DMS153 treated with DMSO at 0.1 percent for 48 hours (cell line): ENCODE measurements at regions not wholly inside any gene's neighbourhood (a gene's known extent, or its start where the extent isn't known, plus 50 kb on each side); places are given as distances from the start of the nearest gene placed in this dataset.
"Not testable (repeated sequence)": the region's sequence is repeated elsewhere in the genome, so short reads cannot be mapped to it uniquely, and the experiment has no call there.

ENCODE experiments used
- DNase-seq: peaks from one replicate; lab custom pipeline; 2025; ENCODE audit not compliant: unreplicated experiment; lab: John Stamatoyannopoulos, UW

DNA sequence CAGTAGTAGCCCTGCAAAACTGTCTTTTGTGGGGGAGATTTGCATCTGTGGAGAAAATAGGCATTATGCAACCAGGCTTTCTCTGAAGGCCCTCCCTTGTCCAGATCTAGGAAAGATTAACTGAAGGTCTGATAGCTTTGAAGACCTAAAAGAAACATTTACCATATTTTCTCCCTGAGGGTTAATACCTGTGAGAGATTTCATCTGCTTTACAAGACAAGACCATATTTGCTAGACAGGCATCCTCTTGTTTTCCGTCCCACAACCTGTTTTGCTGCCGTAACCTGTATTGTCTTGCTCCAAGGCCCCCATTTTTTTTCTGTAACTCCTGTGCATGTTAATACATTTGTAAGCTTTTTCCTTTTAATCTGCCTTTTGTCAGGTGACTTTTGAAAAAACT, 1985.2 kb upstream of the CDH9 start:
- DNase-seq: no peak

DNA sequence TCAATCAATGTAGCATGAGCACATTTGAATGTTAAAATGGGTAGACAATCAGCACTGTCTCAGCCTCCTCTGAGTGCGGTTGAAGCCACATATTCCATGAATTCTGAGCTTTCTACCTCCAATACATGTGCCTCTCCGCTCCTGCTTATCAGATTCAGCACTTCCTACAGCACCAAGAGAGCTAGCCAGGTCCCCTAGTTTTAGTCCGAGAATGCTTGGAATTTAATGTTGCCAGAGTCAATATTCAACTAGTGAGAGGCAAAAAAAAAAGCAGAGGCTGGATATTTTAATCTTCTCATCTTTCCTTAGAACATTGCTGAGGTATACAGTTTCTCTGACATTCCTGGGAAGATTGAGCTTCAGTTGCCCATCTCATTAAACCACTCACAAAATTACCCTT, 1979.1 kb upstream of the CDH9 start:
- no peak for DNase-seq

DNA sequence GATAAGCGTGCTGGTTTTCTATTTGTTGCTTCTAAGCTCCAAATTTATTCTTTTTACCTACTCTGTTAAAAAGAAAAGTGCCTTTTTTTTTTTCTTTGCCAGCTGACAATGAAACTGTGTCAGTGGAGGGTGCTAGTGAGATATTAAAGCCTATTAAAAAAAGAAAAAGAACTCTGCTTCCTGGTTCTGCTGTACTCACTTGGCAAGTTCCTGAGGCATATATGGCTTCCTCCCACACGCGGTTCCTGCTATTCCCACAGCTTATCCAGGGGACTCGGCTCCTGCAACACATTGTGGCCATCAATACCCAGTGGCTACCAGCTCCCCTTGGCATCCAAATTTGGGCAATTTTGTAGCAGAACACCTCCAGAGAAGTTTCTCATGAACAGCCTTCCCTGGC, 1977.7 kb upstream of the CDH9 start:
- DNase-seq: no peak

DNA sequence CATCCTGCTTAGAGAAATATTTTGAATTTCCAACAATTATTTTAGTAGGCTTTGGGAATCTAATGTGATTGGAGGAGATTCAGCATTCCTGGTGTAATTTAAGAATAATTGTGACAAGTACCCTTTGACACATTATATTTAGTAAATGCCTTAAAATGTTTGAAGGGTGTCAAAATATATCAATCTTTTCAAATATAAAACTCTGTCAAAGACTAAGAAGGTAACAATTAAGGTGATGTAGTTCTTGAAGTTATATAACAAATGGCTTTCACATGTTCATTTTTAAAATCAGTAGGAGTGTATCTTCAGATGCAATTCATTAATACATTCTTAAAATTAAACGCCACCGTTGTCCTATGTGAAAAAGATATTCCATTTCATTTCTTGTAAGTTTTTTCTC, 1977.1 kb upstream of the CDH9 start:
- DNase-seq: no peak

DNA sequence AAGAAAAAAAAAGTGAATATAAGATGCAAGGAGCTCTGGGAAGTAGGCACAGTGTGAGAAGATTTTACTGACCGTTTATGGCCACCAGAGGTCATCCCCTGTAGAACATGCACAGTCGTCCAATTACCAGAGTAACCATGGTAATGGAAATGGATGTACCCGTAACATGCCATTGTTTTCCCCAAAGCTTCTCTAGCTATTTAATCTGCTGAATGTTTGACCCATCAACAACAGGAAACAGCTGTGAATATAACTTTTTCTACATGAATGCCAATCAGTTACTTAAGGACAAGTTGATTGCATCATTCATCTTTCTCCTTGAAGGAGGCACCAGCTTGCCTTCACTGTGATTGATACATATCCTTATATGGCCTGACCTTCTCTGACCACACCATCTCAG, 1967.0 kb upstream of the CDH9 start:
- DNase-seq: no peak

DNA sequence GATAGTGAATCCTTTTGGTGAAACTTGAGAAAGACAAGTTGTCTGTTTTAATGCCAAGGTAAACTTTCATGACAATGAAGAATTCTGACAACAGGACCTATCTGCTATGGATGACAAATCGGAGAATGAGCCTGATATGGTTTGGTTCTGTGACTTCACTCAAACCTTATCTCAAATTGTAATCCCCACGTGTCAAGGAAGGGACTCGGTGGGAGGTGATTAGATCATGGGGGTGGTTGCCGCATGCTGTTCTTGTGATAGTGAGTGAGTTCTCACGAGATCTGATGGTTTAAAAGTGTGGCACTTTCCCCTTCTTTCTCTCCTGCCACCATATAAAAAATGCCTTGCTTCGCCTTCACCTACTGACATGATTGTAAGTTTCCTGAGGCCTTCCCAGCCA, 1964.1 kb upstream of the CDH9 start:
- DNase-seq: no peak

DNA sequence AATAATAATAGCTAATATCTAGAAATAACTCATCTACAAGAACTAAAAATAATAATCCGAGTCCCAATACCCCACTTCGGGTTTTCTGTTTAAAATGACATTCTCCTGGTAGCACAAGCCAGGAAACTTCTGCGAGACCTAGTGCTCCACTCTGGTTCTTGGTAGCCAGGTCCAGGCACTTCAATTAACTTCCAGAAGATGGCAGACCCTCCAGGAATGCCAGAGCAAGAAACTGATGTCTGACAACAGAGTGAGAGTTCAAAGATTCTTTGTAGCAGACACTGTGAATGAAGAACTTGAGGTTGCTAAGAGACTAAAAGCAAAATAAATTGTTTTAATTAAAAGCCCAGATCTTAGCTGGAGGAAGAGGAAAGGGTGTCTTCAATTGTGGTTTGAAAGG, 1963.3 kb upstream of the CDH9 start:
- no peak for DNase-seq

DNA sequence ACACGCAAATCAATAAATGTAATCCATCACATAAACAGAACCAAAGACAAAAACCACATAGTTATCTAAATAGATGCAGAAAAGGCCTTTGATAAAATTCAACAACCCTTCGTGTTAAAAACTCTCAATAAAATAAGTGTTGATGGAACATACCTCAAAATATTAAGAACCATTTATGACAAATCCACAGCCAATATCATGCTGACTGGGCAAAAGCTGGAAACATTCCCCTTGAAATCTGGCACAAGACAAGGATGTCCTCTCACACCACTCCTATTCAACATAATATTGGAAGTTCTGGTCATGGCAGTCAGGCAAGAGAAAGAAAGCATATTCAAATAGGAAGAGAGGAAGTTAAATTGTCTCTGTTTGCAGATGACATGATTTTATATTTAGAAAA, 1946.3 kb upstream of the CDH9 start:
- DNase-seq: no peak

DNA sequence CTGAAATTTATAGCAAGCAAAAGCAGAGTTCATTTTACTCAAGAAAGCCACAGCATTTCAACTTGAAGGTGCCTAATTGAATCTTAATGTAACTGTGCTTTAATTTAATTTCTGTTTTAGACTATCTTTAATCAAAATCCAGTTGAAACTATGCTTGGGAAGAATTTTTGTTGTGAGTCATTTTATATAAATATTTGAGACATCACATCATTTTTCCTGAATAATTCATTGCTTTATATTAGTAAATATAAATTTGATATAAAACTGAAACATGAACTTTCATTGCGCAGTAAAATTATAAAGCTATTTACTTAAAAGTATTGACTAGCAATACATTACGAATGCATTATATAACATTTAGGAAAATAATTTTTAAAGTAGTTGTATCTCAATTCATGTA, 1937.1 kb upstream of the CDH9 start:
- DNase-seq: no peak

DNA sequence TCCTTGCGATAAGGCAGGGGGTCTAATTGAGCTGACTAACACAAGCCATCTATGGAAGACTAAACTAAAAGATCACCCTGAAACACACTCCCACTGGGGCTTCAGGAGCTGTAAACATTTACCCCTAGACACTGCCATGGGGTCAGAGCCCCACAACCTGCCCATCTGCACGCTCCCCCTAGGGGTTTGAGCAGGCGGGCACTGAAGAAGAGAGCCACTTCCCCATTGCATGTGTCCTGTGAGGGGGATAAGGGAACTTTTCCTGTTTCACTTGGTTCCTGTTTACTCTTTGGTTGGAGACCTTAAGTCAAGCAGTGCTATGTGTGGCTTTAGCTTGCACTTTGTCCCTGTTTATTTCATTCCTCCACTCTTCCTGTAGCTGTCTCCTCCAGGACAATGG, 1929.5 kb upstream of the CDH9 start:
- no peak for DNase-seq

DNA sequence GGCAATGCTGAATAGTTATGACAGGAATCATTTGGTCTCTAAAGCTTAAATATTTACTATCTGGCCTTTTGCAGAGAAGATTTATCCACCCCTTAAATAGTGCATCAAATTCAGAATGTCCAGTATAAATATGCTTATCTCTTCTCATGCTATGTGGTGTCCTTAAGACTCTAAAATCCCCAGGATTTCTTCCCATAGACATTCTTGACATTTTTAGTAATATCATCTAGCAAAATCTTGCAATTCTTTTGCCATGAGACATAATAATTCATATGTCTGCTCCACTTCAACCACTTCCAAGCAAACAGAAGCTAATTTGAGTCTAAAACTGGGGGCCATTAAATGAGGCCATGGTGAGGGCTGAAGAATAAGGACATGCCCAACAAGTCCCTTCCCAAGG, 1923.4 kb upstream of the CDH9 start:
- DNase-seq: no peak

DNA sequence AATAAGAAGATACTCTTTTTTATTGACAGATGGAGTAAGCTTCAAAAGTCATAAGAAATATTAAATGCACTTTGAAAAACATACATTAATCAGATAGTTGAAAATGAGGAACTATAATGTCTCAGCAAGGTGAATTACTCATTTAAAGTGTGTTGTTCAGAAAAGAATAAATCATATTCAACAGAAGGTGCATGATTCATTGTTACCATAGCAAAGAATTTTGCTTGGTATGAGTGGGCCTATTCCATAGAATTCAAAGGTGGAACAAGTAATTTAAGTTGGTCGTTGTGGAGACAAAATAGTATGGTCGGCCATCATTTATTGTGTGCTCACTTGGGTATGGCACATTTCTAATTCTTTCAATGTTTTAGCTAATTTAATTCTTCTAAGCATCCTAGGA, 1920.2 kb upstream of the CDH9 start:
- DNase-seq: no peak

DNA sequence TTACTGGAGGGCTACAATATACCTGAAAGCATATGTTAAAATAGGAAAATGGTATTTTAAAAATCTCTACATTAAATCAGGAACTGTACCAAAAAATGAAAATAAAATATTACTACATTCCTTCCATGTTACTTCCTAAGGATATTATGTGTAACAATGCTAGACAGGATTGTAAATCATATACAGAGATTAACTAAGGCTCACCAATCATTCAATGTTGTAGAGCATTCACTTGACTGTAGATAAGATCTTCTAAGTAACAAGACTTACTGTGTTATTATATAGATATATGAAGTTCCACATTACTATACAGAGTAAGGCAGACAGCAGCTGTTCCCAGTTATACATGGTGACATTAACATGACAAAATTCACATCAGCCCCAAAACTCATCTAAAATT, 1919.1 kb upstream of the CDH9 start:
- no peak for DNase-seq

DNA sequence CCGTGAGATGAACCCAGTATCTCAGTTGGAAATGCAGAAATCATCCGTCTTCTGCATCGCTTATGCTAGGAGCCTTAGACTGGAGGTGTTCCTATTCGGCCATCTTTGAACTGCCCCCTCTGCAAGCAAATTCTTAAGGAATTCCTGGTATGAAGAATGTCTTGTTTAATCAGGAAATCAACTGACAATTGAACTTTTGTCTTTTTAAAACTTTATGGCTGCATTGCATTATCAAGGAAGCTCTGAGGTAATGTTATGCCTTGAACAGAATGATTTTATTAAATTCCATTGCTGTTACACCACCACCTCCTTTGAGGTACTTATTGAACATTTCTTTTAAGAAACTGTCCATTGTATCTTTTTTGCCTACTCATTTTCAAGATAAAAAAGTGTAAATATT, 1915.7 kb upstream of the CDH9 start:
- no peak for DNase-seq

DNA sequence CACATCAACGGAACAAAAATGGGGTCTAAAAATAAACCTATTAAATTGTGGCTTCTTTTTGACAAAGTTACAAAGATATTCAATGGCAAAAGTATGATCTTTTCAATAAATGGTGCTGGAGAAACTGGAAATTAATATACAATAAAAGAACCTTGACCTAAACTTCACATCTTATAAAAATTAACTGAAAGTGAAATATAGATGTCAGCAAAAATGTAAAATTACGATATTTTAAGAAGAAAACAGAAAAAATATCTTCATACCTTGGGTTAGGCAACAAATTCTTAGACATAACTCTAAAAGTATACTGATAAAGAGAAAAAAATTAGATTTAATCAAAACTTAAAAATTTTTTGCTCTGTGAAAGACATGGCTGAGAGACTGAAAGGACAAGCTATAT, 1909.5 kb upstream of the CDH9 start:
- no peak for DNase-seq

DNA sequence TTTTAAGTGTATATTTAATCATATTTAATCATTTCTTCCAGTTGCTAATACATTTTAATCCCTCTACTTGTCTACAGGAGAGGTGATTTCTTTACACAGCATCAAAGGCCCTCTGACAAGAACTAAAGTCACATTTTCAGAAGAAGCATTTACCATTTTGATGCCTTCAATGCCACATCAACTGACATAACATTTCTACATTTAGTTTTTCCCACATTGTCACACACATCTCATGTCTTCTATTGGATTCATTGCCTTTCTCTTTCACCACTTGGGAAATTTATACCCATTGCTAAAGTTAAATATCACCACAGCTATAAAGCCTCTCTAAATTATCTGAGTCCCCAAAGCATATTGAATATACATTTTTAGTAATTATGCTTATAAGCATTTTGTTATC, 1907.5 kb upstream of the CDH9 start:
- no peak for DNase-seq

DNA sequence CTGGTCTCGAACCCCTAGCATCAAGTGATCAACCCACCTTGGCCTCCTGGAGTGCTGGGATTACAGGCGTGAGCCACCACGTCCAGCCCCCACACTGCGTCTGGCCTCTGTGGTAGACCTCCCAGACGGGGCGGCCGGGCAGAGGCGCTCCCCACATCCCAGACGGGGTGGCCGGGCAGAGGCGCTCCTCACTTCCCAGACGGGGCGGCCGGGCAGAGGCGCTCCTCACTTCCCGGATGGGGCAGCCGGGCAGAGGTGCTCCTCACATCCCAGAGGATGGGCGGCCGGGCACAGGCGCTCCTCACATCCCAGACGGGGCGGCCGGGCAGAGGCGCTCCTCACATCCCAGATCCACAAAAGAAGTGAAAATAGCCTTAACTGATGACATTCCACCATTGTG, 1891.0 kb upstream of the CDH9 start:
- not testable (repeated sequence) for DNase-seq

DNA sequence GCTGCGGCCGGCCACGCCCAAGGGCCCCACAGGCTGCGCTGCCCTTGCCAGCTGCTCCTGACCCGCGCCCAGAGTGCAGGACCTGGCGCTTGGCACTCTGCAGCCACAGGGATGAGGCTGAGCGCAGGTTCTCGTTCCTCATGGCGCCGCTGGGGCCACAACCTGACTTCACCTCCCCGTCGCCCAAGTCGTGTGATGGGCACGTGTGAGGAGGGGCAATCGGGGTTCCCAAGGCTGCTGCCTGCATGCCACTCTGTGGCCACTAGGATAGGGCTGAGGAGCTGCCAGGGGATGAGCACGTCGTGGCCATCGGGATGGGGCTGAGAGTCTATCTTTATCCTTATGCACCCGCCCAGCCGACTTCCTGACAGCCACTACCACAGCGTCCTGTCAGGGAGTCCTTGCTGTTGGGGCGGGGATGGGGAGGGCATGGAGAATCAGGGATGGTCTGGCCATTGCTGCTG, 1890.0 kb upstream of the CDH9 start:
- DNase-seq: not testable (repeated sequence)

DNA sequence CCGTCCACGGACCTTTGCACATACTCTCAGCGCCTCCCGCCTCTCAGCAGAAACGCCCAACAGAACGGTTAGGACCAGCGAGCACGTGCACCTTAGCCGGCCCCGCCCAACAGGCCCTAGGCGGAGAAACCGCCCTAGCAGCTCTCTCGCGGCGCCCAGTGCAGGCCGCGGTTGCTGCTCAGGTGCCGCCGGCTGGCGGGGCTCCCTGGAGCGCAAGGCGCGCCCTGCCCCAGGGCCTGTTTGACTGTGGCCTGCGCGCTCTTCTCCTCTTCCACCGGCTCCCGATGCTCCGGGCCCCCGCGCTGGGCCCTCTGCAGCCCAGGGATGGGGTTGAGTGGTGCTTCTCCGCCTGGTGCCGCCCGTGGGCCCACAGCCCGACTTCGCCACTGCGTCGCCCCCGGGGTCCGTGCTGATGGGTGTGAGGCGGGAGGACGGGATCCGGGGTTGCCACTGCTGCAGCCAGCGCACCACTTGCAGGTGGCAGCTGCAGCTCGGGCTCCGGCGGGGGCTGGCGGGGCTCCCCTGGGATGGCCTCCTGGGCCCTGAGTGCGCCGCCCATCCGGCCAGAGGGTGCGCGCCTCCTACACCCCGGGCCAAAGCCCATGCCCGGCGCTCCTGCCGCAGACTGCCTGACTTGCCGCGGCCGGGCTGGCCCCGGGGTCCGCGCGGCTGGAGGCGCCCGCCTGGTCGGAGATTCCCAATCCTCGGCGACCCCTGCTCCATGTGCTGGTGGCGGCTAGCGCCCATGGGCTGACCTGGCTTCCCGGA, 1889.4 kb upstream of the CDH9 start:
- DNase-seq: no peak

DNA sequence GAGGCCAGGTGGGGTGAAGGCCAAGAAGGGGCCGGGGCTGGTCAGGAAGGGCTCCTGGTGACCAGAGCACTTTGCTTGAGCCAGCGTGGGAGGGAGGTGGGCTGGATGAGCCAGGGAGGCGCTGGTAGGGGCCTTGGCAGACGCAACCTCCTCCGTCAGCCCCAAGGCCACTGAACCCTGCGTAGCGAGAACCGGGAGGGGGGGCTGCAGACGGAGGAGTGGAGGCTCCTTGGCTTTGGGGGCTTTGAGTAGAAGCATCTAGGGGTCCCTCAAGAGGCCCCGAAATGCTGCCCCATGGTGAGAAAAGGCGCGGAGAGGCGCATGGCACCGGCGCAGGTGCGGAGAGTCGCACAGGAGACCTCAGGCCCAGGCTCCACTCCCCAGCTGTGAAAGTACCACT, 1888.0 kb upstream of the CDH9 start:
- no peak for DNase-seq

DNA sequence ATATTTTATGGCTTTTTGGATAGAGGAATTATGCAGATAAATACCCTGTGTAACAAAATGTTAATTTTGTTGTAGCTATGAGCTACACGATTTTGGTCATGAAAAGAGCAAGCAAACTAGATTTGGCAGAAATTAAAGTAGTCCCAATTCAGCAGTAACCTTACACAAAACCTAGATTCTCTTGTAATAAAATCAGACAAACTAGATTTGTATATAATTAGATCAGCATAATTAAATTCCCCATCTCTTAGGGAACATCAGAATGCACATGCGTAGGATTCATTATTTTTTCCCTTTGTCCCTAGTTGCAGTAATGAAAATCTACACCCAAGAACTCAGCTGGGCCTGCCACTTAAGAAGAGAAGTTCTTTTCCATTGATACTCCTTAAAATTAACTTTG, 1879.2 kb upstream of the CDH9 start:
- DNase-seq: no peak

DNA sequence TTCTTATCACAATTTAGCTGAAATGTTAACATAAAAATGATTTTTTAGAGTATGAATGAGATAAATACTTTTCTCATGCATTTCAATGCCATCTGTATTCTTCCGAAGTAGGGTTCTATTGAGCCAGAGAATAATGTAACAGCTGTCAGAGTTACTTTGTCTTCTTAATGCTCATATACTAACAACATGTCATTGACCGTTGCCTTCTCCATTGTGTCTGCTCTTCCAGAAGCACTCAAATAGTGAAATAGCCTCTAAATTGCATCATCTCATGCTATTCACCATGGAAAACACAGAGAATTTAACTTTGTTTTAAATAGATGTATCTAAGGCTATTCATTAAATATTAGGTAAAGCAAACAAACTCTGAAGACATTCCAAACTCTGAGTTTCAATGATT, 1875.9 kb upstream of the CDH9 start:
- DNase-seq: peak; percentile 65

DNA sequence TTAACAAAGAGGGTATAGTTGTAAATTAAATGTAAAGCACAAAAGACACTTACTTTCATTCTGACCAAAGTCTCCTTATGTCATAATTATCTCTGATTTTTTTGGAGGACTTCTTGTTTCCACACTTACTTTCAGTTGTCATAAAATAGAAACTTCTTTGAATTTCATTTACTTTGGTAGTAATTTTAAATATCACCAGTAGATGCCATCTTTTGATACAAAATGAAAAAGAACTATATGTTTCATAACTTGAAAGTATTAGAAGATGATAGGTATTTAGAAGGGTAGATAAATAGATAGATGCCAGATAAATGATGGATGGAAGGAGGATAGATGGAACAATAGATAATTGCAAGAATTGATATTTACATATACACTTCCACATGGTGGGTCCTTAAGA, 1865.3 kb upstream of the CDH9 start:
- DNase-seq: peak; percentile 25
